AG04449 (cell line): ENCODE measurements at regions not wholly inside any gene's neighbourhood (a gene's known extent, or its start where the extent isn't known, plus 50 kb on each side); places are given as distances from the start of the nearest gene placed in this dataset.
"Not testable (repeated sequence)": the region's sequence is repeated elsewhere in the genome, so short reads cannot be mapped to it uniquely, and the experiment has no call there.

Experiments
- CTCF ChIA-PET: fragments of 350-600 bp; formaldehyde crosslinking; extraction: SDS; loops from one replicate; lab custom pipeline; 2021; ENCODE audit warnings: antibody characterized with exemption; lab: Yijun Ruan, JAX
- POLR2A ChIA-PET: fragments of 400-600, 350-600 bp; formaldehyde crosslinking; extraction: SDS; loops from one replicate; lab custom pipeline; 2020; ENCODE audit warnings: antibody characterized with exemption, inconsistent platforms; lab: Yijun Ruan, JAX
- DNase-seq: peaks from one replicate; pipeline ENCODE4 v3.0.0-alpha.2; 2010; ENCODE audit warnings: low read depth, low spot score
- H3K4me3 ChIP-seq: 2 replicates; pipeline ENCODE4 v1.5.1; 2011; ENCODE audit warnings: low read depth, mild to moderate bottlenecking, control low read depth, low read length
- TF ChIP-seq, protein P1 (sequence below): IDR thresholded peaks from one replicate; pipeline ENCODE4 v1.5.1; 2011; ENCODE audit warnings: mild to moderate bottlenecking, moderate library complexity, low read length, control low read depth, inconsistent platforms; ENCODE audit not compliant: insufficient read depth; ENCODE audit errors: missing control alignments

- TF ChIP-seq, protein P1, sequence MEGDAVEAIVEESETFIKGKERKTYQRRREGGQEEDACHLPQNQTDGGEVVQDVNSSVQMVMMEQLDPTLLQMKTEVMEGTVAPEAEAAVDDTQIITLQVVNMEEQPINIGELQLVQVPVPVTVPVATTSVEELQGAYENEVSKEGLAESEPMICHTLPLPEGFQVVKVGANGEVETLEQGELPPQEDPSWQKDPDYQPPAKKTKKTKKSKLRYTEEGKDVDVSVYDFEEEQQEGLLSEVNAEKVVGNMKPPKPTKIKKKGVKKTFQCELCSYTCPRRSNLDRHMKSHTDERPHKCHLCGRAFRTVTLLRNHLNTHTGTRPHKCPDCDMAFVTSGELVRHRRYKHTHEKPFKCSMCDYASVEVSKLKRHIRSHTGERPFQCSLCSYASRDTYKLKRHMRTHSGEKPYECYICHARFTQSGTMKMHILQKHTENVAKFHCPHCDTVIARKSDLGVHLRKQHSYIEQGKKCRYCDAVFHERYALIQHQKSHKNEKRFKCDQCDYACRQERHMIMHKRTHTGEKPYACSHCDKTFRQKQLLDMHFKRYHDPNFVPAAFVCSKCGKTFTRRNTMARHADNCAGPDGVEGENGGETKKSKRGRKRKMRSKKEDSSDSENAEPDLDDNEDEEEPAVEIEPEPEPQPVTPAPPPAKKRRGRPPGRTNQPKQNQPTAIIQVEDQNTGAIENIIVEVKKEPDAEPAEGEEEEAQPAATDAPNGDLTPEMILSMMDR, result no peak
- H3K4me3 ChIP-seq, result no peak overlapping the region
- ChIA-PET CTCF (no interaction called here), POLR2A (no interaction called here)
- no peak for DNase-seq
These were observed 731.1 kb upstream of the DIAPH2 start for GRCh38 chrX:95953564-95953963.

DNA sequence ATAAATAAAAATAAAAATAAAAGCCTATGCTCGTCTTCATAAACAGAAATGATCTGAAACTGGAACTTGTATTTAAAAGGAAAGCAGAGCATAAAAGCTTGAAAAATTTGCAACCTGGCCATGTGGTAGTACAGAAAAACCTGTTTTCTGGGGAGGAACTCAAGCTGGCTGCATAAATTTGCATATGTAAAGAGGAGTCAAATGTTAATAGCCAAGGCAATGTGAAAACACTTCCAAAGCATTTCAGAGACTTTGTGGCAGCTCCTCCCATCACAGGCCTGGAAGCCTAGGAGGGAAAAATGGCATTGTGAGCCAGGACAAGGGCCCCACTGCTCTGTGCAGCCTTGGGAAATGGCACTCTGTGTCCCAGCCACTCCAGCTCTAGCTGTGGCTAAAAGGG is 727.9 kb upstream of the DIAPH2 start:
- ChIA-PET POLR2A (no interaction called here), CTCF (no interaction called here)
- TF ChIP-seq, protein P1, result no peak
- no peak overlapping the region for H3K4me3 ChIP-seq
- no peak for DNase-seq

GRCh38 chrX:95973456-95974095 is 711.1 kb upstream of the DIAPH2 start:
- CTCF ChIA-PET, DNase-seq, H3K4me3 ChIP-seq, POLR2A ChIA-PET: not testable (repeated sequence)

DNA sequence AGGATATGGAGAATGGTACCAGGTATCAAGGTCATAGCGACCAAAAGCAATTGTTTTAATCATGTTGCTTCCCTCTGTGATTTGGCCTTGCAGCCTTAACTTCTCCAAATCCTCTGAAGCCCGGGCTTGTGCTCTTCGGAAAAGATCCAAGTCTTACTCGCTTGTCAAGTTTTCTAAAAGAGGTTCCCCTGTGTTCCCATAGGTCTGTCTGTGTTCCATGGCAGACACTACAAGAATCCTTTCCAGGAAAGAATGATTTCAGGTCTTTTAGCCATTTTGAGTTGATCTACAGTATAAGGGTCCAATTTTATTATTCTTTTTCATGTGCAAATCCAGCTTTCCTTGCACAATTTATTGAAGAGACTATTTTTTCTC is 710.6 kb upstream of the DIAPH2 start:
- ChIA-PET POLR2A (no interaction called here), CTCF (no interaction called here)
- no peak for DNase-seq
- no peak overlapping the region for H3K4me3 ChIP-seq
- TF ChIP-seq, protein P1, result no peak

DNA sequence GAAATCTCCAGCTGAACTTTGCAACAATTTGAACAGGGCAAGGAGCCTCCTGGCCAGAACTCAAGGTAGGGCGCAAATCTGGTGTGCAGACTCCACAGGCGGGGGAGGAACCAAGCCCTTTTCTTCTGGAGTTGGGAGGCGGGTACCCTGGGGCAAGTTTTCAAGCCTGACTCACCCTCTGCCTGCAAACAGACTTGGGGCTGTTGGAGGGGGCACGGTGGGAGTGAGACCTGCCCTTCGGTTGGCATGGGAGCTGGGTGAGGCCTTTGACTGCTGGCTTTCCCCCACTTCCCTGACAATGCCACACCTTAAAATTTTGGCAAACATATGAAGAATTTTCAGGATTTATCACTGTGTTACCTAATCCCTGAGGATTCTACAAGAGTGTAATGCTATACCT is 709.8 kb upstream of the DIAPH2 start:
- POLR2A ChIA-PET, result no interaction called here
- TF ChIP-seq, protein P1, result no peak
- H3K4me3 ChIP-seq, result no peak overlapping the region
- DNase-seq, result no peak
- CTCF ChIA-PET, result no interaction called here

- H3K4me3 ChIP-seq, result no peak overlapping the region
- TF ChIP-seq, protein P1, result no peak
- ChIA-PET CTCF (no interaction called here), POLR2A (no interaction called here)
- no peak for DNase-seq
These were observed 689.1 kb upstream of the DIAPH2 start for GRCh38 chrX:95995583-95995982.

- CTCF ChIA-PET, result no interaction called here
- POLR2A ChIA-PET, result no interaction called here
- no peak overlapping the region for H3K4me3 ChIP-seq
- no peak for DNase-seq
- TF ChIP-seq, protein P1, result no peak
These were observed 688.3 kb upstream of the DIAPH2 start for GRCh38 chrX:95996294-95996693.
